Fibroblast of lung (primary cell): ENCODE measurements at regions not wholly inside any gene's neighbourhood (a gene's known extent, or its start where the extent isn't known, plus 50 kb on each side); places are given as distances from the start of the nearest gene placed in this dataset.

Experiments
- DNase-seq, 2 donors: peaks; one replicate each; pipeline versions ENCODE4 v3.0.0 to v3.0.0-alpha.2; 2010; ENCODE audit warnings: low read depth in 2 of 2
- H2AFZ ChIP-seq: 2 replicates; pipeline ENCODE4 v1.5.1; 2012; ENCODE audit warnings: low read length, control low read depth, inconsistent platforms
- H3K27ac ChIP-seq: 2 replicates; pipeline ENCODE4 v1.5.1; 2011; ENCODE audit warnings: low read length, control low read depth; ENCODE audit not compliant: insufficient read depth
- H3K27me3 ChIP-seq: 2 replicates; pipeline ENCODE4 v1.5.1; 2011; ENCODE audit warnings: mild to moderate bottlenecking, low read length; ENCODE audit not compliant: control insufficient read depth, insufficient read depth
- H3K36me3 ChIP-seq: 2 replicates; pipeline ENCODE4 v1.5.1; 2011; ENCODE audit warnings: low read length; ENCODE audit not compliant: control insufficient read depth, insufficient read depth
- H3K4me1 ChIP-seq: 2 replicates; pipeline ENCODE4 v1.5.1; 2011; ENCODE audit warnings: low read length; ENCODE audit not compliant: control insufficient read depth, insufficient read depth; ENCODE audit errors: extremely low read depth
- H3K4me2 ChIP-seq: 2 replicates; pipeline ENCODE4 v1.5.1; 2011; ENCODE audit warnings: low read length, control low read depth; ENCODE audit not compliant: insufficient read depth; ENCODE audit errors: extremely low read depth
- H3K4me3 ChIP-seq, 4 experiments: fragments of 200-600 bp in 1 of 4; sonication (generic) in 1 of 4; replicated peaks in 1 of 4; 2 replicates each; pipeline ENCODE4 v1.5.1; 2011 to 2016; ENCODE audit warnings: low read length in 4 of 4, low read depth in 3 of 4, mild to moderate bottlenecking in 3 of 4, control low read depth in 2 of 4, inconsistent platforms in 1 of 4, mixed read lengths in 1 of 4; ENCODE audit not compliant: insufficient read depth in 1 of 4; ENCODE audit errors: control extremely low read depth in 1 of 4
- H3K79me2 ChIP-seq: 2 replicates; pipeline ENCODE4 v1.5.1; 2012; ENCODE audit warnings: mild to moderate bottlenecking, low read length, inconsistent platforms; ENCODE audit not compliant: control insufficient read depth, insufficient read depth
- H3K9ac ChIP-seq: 2 replicates; pipeline ENCODE4 v1.5.1; 2011; ENCODE audit warnings: mild to moderate bottlenecking, low read length, control low read depth; ENCODE audit not compliant: insufficient read depth
- H3K9me3 ChIP-seq: 2 replicates; pipeline ENCODE4 v1.5.1; 2012; ENCODE audit warnings: low read depth, low read length; ENCODE audit not compliant: control insufficient read depth, insufficient read depth
- H4K20me1 ChIP-seq: 2 replicates; pipeline ENCODE4 v1.5.1; 2011; ENCODE audit warnings: low read length; ENCODE audit not compliant: control insufficient read depth, insufficient read depth; ENCODE audit errors: extremely low read depth
- EZH2 ChIP-seq: IDR thresholded peaks from 2 replicates; pipeline ENCODE4 v1.5.1; 2012; ENCODE audit warnings: low read length, control low read depth, mild to moderate bottlenecking; ENCODE audit errors: missing control alignments
- TF ChIP-seq, protein P1 (sequence below), 2 donors: IDR thresholded peaks in 1 of 2; conservative IDR thresholded peaks in 1 of 2; 1 replicate in 1 of 2; 2 replicates in 1 of 2; pipeline ENCODE4 v1.5.1; 2011 to 2012; ENCODE audit warnings: low read length in 2 of 2, control low read depth in 1 of 2, inconsistent platforms in 1 of 2, low read depth in 1 of 2, mild to moderate bottlenecking in 1 of 2

DNA sequence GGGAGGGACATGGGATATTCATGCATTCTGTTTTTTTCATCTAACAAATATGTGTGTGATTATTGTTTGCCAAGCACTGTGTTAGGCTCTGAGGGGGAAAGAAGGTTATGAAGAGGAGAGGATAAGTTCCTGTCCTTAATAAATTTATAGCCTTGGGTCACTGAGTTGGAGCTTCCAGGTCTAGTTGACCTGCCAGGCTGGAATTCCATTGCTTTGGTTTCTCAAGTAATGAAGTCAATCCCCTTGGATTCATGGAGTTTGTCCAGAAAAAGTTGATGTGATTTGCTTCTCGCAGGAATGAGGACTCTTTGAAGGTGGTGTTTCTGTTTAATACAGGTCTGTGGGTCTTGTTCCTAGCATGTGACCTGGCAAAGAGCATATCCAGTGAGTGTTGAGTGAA is 156.2 kb downstream of the ADAMTS15 start:
- Histone ChIP-seq H3K27me3 (no peaks in the 10 kb centered on the region), H3K4me2 (no peak overlapping the region), H4K20me1 (no peaks in the 10 kb centered on the region), H3K4me3 (no peak overlapping the region), H3K9ac (no peak overlapping the region), H3K27ac (no peak overlapping the region), H3K36me3 (no peaks in the 10 kb centered on the region), H3K79me2 (no peaks in the 10 kb centered on the region), H3K9me3 (no peaks in the 10 kb centered on the region), H2AFZ (no peak overlapping the region), H3K4me1 (peaks cover 7% of the 10 kb centered on the region)
- TF ChIP-seq, protein P1, sequence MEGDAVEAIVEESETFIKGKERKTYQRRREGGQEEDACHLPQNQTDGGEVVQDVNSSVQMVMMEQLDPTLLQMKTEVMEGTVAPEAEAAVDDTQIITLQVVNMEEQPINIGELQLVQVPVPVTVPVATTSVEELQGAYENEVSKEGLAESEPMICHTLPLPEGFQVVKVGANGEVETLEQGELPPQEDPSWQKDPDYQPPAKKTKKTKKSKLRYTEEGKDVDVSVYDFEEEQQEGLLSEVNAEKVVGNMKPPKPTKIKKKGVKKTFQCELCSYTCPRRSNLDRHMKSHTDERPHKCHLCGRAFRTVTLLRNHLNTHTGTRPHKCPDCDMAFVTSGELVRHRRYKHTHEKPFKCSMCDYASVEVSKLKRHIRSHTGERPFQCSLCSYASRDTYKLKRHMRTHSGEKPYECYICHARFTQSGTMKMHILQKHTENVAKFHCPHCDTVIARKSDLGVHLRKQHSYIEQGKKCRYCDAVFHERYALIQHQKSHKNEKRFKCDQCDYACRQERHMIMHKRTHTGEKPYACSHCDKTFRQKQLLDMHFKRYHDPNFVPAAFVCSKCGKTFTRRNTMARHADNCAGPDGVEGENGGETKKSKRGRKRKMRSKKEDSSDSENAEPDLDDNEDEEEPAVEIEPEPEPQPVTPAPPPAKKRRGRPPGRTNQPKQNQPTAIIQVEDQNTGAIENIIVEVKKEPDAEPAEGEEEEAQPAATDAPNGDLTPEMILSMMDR (conservative IDR thresholded peaks at IDR 0.05 in 1 of 2, IDR thresholded peaks at IDR 0.05 in 1 of 2; ENCODE audit: low read depth in 1 of 2, low read length in 2 of 2) = no peak
- no peak for TF ChIP-seq EZH2
- DNase-seq = no peak

DNA sequence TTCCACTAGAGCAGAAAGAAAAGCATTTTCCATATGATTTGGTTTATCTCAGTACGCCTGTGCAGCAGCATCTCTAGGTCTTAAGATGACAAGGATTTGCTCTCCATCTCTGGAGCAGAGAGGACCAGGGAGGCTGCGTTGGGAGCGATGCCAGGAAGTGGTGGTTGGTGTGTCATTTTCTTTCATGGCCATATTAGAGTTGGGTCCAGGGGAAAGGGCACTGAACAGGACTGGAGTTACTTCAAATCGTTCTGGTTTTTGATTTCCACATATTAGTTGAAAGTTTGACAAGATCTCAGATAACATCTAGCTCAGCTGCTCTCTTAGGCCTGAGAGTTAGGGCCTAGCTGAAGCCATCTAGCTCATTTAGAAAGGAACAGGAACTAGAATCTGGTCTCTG is 157.7 kb downstream of the ADAMTS15 start:
- Histone ChIP-seq H3K27me3 (no peaks in the 10 kb centered on the region), H3K9ac (no peak overlapping the region), H4K20me1 (no peaks in the 10 kb centered on the region), H3K79me2 (no peaks in the 10 kb centered on the region), H3K4me3 (no peak overlapping the region), H3K4me1 (peaks cover 4% of the 10 kb centered on the region), H3K9me3 (no peaks in the 10 kb centered on the region), H3K36me3 (no peaks in the 10 kb centered on the region), H3K4me2 (no peak overlapping the region), H2AFZ (no peak overlapping the region), H3K27ac (no peak overlapping the region)
- TF ChIP-seq EZH2 = no peak
- TF ChIP-seq, protein P1 (conservative IDR thresholded peaks at IDR 0.05 in 1 of 2, IDR thresholded peaks at IDR 0.05 in 1 of 2; ENCODE audit: low read depth in 1 of 2, low read length in 2 of 2) = no peak
- DNase-seq = peak; percentile 31 to 58

DNA sequence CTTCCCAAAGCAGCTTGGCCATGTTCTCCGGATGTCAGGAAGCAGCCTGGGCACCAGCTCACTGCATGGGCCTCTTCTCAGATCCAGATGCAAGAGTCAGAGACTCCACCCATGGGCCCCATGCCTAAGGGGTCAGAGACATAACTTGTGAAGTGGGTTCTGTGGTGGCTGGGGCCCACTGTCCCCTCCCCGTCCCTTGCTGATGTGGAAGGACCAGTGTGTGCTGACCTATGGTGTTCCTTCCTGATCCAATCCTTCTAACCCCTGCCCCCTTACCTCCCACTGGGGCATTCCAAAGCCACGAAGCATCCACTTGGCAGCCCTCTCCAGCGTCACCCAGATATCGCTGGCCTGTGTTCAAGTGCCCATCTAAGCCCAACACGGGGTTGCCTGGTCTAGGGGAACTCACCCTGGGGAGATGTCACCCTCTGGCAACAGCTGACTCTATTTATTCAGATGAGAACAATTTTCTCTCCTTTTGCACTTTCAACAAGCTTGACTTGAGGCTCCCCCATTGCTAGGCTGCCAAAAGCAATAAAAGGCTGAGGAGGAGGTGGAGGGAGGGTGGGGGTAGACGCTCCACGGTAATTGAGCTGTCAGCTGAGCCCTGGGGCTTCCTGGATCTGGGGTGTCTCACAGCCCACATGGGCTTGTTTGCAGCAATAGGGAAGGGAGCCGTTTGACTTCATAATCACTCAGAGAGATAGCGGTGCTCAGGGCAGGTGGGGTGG is 158.5 kb downstream of the ADAMTS15 start:
- no peaks in the 10 kb centered on the region for H3K36me3 ChIP-seq
- no peaks in the 10 kb centered on the region for H4K20me1 ChIP-seq
- DNase-seq = peak; percentile 60 to 62
- no peaks in the 10 kb centered on the region for H3K79me2 ChIP-seq
- no peak overlapping the region for H3K4me3 ChIP-seq
- H3K9me3 ChIP-seq = no peaks in the 10 kb centered on the region
- no peak overlapping the region for H3K27ac ChIP-seq
- no peak overlapping the region for H3K9ac ChIP-seq
- peaks cover 6% of the 10 kb centered on the region for H3K4me1 ChIP-seq
- H3K27me3 ChIP-seq = no peaks in the 10 kb centered on the region
- H2AFZ ChIP-seq = no peak overlapping the region
- TF ChIP-seq, protein P1 (conservative IDR thresholded peaks at IDR 0.05 in 1 of 2, IDR thresholded peaks at IDR 0.05 in 1 of 2; ENCODE audit: low read depth in 1 of 2, low read length in 2 of 2) = no peak
- no peak for TF ChIP-seq EZH2
- H3K4me2 ChIP-seq = no peak overlapping the region
